AG08395 (cell line): ENCODE measurements at regions not wholly inside any gene's neighbourhood (a gene's known extent, or its start where the extent isn't known, plus 50 kb on each side); places are given as distances from the start of the nearest gene placed in this dataset.
"Not testable (repeated sequence)": the region's sequence is repeated elsewhere in the genome, so short reads cannot be mapped to it uniquely, and the experiment has no call there.

Experiments used
- DNase-seq: peaks from one replicate; pipeline ENCODE4 v3.0.0; 2012; ENCODE audit warnings: mixed read lengths, low spot score

DNA sequence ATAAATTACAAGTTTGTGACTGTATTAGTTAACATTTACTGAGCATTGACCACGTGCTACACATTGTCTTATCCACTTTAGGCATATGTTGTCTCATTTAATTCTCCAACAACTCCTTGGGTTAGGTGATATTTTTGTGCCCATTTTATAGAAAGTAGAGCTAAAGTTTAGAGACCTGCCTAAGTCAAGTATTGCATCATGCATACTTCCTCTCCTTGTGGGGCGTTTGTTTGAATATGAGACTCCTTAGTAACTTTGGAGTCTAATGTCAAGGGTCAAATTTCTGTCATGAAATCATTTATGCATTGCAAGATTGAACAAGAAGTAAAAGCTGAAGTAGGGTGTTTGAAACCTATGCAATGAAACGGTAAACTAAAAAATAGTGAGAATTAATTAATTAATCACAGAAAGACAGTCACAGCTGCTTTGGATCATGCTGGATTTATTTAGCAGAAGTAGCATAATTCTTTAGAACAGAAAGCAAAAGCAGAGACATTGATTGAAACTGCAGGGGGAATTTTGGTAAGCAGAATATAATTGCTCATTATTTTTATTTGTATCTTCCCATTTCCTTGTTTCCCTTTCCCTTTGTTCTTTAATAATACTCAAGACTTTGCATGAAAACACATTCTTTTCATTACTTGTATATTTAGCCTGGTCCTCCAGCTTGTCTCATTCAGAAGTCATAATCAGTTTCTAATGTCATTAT lies 1374.4 kb upstream of the GJE1 start:
- no peak for DNase-seq

DNA sequence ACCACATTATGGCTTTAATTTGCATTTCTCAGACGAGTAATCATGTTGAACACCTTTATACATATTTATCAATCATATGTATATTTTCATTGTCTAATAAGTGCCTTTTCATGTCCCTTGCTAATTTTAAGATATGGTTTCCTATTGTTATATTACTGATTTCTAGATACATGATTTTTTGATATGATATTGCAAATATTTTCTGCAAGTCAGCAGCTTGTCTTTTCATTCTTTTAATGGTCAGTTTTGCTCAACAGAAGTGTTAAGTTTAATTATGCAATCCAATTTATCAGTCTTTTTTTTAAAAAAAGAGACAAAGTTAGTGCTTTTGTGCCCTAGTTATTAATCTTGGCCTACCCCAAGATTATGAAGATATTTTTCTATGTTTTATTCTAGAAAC lies 1377.8 kb upstream of the CITED2 start:
- DNase-seq = no peak

DNA sequence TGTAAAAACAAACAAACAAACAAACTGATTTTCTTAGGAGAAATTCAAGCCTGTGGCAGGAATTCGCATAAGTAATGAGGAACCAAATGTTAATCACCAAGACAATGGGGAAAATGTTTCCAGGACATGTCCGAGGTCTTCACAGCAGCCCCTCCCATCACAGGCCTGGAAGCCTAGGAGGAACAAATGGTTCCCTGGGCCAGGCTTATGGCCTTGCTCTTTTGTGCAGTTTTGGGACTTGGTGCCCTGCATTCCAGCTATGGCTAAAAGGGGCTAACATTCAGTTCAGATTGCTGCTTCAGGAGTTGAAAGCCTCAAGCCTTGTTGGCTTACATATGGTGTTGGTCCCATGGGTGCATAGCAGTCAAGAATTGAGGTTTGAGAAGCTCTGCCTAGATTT lies 1372.7 kb upstream of the CITED2 start:
- DNase-seq = no peak

GRCh38 chr6:140744659-140745320 lies 1370.3 kb upstream of the CITED2 start:
- DNase-seq = peak; percentile 46

DNA sequence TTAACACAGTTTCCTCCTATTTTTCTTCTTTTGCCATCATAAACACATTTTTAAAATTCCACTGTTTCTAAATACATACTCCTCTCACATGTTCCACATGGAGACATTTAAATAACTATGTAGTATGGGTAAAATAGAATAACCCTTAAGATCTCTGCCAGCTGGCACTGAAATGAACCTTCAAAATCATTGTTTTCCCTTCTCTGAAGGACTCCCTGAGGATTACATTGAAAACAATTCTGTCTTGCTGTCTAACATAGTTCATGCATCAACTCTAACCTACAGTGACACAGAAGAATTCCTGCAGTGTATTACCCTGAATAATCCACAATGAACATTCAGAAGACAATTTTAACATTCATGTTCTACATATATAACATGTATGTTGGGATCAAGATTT lies 1361.8 kb upstream of the CITED2 start:
- DNase-seq = peak; percentile 3

GRCh38 chr6:140732991-140733390 lies 1358.5 kb upstream of the CITED2 start:
- DNase-seq = no peak

GRCh38 chr6:140732155-140732554 lies 1357.7 kb upstream of the CITED2 start:
- no peak for DNase-seq

DNA sequence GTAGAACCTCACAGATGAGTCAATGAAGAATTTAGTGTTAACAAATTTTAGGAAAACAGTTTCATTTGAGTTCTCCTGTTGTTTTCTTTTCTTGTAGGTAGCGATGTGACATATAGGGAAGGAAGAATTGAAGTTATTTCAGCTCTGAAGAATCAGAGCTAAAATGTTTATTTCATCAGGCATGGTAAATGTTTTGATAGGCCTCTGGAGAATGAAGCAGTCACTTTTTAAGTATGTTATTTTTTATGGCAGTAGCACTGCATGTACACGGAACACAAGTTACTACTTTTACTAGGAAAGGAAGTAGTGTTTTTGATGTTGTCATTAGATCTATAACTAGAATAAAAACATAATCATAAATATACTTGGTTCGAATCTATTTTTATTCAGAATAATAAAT lies 1357.3 kb upstream of the CITED2 start:
- DNase-seq = no peak

- no peak for DNase-seq
Observed at GRCh38 chr6:140729521-140729920, 1355.1 kb upstream of the CITED2 start.

DNA sequence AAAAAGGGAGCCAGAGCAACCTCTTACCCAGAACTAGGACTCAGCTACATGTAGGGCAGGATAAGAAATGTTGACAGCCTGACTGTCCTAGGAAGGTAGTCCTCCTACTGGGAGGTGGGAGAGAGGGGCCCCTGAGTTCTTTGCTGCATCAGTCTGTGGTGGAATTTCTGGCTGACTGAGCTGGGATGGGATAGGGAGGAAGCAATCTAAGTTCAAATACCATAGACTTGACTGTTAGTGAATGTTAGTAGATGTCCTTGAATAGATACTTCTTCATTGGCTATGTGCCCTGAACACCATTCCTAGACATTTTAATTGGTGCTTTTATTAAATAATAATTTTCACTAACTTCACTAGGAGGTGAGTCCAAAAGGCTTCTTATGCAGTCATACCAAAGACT lies 1343.6 kb upstream of the CITED2 start:
- DNase-seq = peak; percentile 1

DNA sequence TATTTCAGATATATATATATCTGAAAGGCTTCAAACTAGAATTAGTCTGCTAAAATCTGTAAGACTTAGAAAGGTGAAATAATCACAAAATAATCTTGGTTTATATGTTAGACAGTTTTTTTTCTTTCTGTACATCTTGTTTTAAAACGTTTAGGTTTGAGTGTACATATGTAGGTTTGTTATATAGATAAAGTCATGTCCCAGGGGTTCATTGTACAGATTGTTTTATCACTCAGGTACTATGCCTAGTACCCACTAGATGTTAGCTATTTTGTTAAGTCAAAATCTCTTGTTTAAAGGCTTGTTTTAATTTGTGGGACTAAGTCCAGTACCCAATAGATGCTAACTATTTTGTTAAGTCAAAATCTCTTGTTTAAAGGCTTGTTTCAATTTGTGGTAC lies 1339.0 kb upstream of the CITED2 start:
- no peak for DNase-seq

GRCh38 chr6:140711019-140711613 lies 1336.7 kb upstream of the CITED2 start:
- no peak for DNase-seq

- no peak for DNase-seq
Observed at GRCh38 chr6:140708441-140708840, 1334.0 kb upstream of the CITED2 start.

GRCh38 chr6:140704008-140704407 lies 1329.6 kb upstream of the CITED2 start:
- not testable (repeated sequence) for DNase-seq

GRCh38 chr6:140697585-140697984 lies 1323.1 kb upstream of the CITED2 start:
- DNase-seq = no peak

- DNase-seq = no peak
Observed at GRCh38 chr6:140684776-140685550, 1310.5 kb upstream of the CITED2 start.

GRCh38 chr6:140677781-140678528 lies 1303.5 kb upstream of the CITED2 start:
- no peak for DNase-seq

GRCh38 chr6:140671926-140672325 lies 1297.5 kb upstream of the CITED2 start:
- DNase-seq = no peak

GRCh38 chr6:140670021-140670420 lies 1295.6 kb upstream of the CITED2 start:
- peak; percentile 6 for DNase-seq

GRCh38 chr6:140669321-140669720 lies 1294.9 kb upstream of the CITED2 start:
- no peak for DNase-seq

- DNase-seq = no peak
Observed at GRCh38 chr6:140663772-140664171, 1289.3 kb upstream of the CITED2 start.

GRCh38 chr6:140663094-140663493 lies 1288.6 kb upstream of the CITED2 start:
- no peak for DNase-seq
